Kidney (tissue), 13 donors: ENCODE measurements at regions not wholly inside any gene's neighbourhood (a gene's known extent, or its start where the extent isn't known, plus 50 kb on each side); places are given as distances from the start of the nearest gene placed in this dataset.

Experiments
- DNase-seq, 5 donors: peaks; one replicate each; pipeline ENCODE4 v3.0.0-alpha.2; 2013 to 2020
- FAIRE-seq: peaks from 2 replicates; lab custom pipeline; 2012; peaks lifted over from hg19 to GRCh38; lab: Jason Lieb, UNC
- H3K27ac ChIP-seq, 2 donors: one replicate each; pipeline ENCODE4 v1.7.0; 2013; ENCODE audit warnings: low read depth in 2 of 2, low read length in 2 of 2, inconsistent platforms in 1 of 2
- H3K27me3 ChIP-seq: one replicate; pipeline ENCODE4 v1.7.1; 2013; ENCODE audit warnings: low read length, inconsistent platforms; ENCODE audit not compliant: control insufficient read depth, insufficient read depth
- H3K36me3 ChIP-seq, 3 donors: one replicate each; pipeline versions ENCODE4 v1.7.0 to v1.7.1; 2013; ENCODE audit warnings: low read length in 3 of 3, control low read depth in 1 of 3, inconsistent platforms in 1 of 3; ENCODE audit not compliant: insufficient read depth in 3 of 3, control insufficient read depth in 2 of 3
- H3K4me1 ChIP-seq, 3 donors: one replicate each; pipeline versions ENCODE4 v1.7.0 to v1.7.1; 2013; ENCODE audit warnings: low read length in 3 of 3, inconsistent platforms in 1 of 3, low read depth in 1 of 3; ENCODE audit not compliant: control insufficient read depth in 2 of 3, insufficient read depth in 2 of 3
- H3K4me3 ChIP-seq, 3 donors: one replicate each; pipeline versions ENCODE4 v1.7.0 to v1.8.1; 2013; ENCODE audit warnings: low read length in 3 of 3, control low read depth in 1 of 3, inconsistent platforms in 1 of 3
- H3K9ac ChIP-seq, 3 donors: one replicate each; pipeline versions ENCODE4 v1.7.0 to v1.7.1; 2013; ENCODE audit warnings: low read length in 3 of 3, control low read depth in 1 of 3, inconsistent platforms in 1 of 3
- H3K9me3 ChIP-seq, 3 donors: one replicate each; pipeline versions ENCODE4 v1.7.0 to v1.7.1; 2013; ENCODE audit warnings: low read length in 3 of 3, control low read depth in 1 of 3, inconsistent platforms in 1 of 3; ENCODE audit not compliant: control insufficient read depth in 2 of 3, insufficient read depth in 1 of 3
- intact Hi-C: fragments of 100-400 bp; cut with DNase I; formaldehyde crosslinking; loops from one replicate; pipeline ENCODE4 v1.11.1; 2022
- TF ChIP-seq, protein P1 (sequence below): IDR thresholded peaks from 3 replicates; pipeline ENCODE4 v1.5.1; 2012; ENCODE audit warnings: mild to moderate bottlenecking, moderate library complexity, borderline replicate concordance; ENCODE audit not compliant: insufficient read depth; ENCODE audit errors: extremely low read depth
- donor health status: control.
- donor health status: control.
- donor health status: control.
- donor health status: control.
- donor health status: control.
- donor health status: DM: yes; HTN: yes; CAD: no.
- donor health status: Normal renal cell carcinoma (clear cell type).

DNA sequence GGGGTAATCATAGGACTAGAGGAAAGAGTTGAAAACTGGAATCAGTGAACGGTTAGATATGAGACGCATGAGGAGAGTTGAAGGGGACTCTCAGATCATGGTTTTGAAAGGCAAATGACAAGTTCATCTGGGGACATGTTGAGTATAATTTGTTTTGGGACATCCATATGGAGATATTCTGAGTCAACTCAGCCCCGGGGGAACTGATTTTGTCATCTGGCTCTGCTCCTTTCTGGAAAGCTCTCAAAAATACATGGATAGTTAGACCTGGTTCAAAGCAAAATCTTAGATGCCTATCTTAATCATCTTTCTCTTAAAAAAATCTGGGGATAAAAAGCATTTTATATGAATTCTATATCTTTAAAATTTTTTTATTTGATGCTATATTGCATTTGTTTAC, 161.2 kb downstream of the SNX18 start:
- TF ChIP-seq, protein P1, sequence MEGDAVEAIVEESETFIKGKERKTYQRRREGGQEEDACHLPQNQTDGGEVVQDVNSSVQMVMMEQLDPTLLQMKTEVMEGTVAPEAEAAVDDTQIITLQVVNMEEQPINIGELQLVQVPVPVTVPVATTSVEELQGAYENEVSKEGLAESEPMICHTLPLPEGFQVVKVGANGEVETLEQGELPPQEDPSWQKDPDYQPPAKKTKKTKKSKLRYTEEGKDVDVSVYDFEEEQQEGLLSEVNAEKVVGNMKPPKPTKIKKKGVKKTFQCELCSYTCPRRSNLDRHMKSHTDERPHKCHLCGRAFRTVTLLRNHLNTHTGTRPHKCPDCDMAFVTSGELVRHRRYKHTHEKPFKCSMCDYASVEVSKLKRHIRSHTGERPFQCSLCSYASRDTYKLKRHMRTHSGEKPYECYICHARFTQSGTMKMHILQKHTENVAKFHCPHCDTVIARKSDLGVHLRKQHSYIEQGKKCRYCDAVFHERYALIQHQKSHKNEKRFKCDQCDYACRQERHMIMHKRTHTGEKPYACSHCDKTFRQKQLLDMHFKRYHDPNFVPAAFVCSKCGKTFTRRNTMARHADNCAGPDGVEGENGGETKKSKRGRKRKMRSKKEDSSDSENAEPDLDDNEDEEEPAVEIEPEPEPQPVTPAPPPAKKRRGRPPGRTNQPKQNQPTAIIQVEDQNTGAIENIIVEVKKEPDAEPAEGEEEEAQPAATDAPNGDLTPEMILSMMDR, result no peak
- no peaks in the 10 kb centered on the region for H3K27me3 ChIP-seq
- intact Hi-C loops, result no loop called here
- FAIRE-seq, result no peak
- DNase-seq, result no peak
- no peak overlapping the region for H3K27ac ChIP-seq
- no peak overlapping the region for H3K9ac ChIP-seq
- no peaks in the 10 kb centered on the region for H3K4me1 ChIP-seq
- H3K4me3 ChIP-seq, result no peak overlapping the region
- H3K9me3 ChIP-seq, result no peaks in the 10 kb centered on the region
- H3K36me3 ChIP-seq, result no peaks in the 10 kb centered on the region

DNA sequence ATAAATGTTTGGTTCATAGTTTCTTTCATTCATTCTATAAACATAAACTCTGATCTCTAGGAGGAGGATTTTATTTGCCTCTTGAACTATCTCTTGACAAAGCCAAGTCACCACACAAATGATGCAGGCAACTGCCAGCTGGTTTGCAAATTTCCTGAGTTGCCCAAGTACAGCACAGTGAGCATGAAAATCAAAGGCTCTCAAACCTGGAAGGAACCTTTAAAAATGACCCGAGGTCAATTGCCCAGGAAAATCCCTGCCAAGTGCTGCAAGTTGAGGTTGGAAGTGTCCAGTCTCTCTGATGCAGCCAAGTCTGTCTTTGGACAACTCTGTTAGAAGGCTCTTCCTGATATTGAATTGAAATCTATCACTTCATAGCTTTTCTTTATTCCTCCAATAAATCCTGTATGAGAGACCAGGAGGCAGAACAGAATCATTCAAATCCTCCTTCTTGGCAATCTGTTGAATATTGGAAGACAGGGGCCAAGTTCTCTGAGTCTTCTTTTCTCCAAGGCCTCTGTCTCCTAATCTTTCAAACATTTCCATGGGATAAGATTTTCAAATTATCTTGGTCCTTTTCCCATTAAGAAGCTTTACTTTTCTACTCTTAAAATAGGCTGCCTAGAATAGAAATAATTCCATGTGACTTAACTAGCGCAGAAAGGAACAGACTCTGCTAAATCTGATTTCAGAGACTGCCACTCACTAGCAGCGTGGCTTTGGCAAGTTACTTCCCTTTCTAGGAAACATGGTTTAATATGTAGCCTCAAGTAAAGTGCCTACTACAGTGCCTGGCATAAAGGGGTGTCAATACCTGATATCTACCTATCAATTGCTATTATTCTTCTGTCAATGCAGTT, 159.2 kb downstream of the SNX18 start:
- Histone ChIP-seq H3K9ac (no peak overlapping the region), H3K27ac (no peak overlapping the region), H3K27me3 (no peaks in the 10 kb centered on the region), H3K9me3 (peaks cover 0 to 6% (median 3%) of the 10 kb centered on the region in 3 donors), H3K4me3 (no peak overlapping the region), H3K4me1 (no peaks in the 10 kb centered on the region), H3K36me3 (no peaks in the 10 kb centered on the region)
- TF ChIP-seq, protein P1, result no peak
- FAIRE-seq (no peak), DNase-seq (no peak)
- intact Hi-C loops, result no loop called here

DNA sequence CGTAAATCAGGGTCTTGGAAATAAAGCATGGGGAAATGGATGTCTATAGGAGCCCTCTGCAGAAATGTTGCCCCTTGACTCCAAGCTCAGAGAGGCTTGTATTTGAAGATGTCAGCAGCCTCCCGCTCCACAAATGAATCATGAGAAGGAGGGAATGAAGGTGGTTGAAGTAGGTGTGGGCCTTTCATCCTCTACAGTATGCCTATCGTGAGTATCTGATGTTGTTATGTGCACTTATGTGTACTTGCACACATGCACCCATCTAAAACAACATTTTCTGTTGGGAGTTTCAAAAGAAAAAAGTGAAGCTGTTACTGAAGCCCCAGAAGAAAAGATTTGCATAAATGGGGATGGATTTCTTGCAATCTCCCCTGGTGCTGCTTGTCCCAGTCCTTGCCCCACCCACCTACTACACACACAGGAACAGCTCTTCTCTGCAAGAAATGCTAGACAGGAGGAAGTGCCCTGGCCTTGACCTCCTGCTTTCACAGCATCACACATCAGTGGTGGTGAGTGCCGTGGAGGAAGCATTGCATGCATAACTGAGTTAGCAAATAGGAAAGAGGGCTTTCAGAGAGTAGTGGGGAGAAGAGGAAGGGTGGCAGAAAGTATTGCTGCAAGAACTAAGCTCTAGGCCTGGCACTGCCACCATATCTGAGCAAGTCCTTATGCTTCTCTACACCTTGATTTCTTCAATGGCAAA, 156.1 kb downstream of the SNX18 start:
- FAIRE-seq (no peak), DNase-seq (peak in 3 of 5 donors; percentile 22 to 60 (median 44))
- Histone ChIP-seq H3K27me3 (no peaks in the 10 kb centered on the region), H3K9ac (no peak overlapping the region), H3K4me1 (no peaks in the 10 kb centered on the region), H3K36me3 (no peaks in the 10 kb centered on the region), H3K27ac (no peak overlapping the region), H3K4me3 (no peak overlapping the region), H3K9me3 (peaks cover 0 to 6% (median 3%) of the 10 kb centered on the region in 3 donors)
- intact Hi-C loops, result no loop called here
- TF ChIP-seq, protein P1, result no peak
